PC-9 (cell line): ENCODE measurements at regions not wholly inside any gene's neighbourhood (a gene's known extent, or its start where the extent isn't known, plus 50 kb on each side); places are given as distances from the start of the nearest gene placed in this dataset.

Experiments
- BruUV-seq: library from RNA; stranded (reverse); fragments of 400-500 nt; replicated peaks from 2 replicates; lab custom pipeline; 2021; lab: Mats Ljungman, UMichigan
- CTCF ChIA-PET: fragments of 300-600 bp; sonication (Branson Sonifier 250); formaldehyde crosslinking; loops from one replicate; lab custom pipeline; 2022; ENCODE audit warnings: antibody characterized with exemption; lab: Charles Lee
- POLR2A ChIA-PET: fragments of 300-600 bp; sonication (Branson Sonifier 250); formaldehyde crosslinking; loops from one replicate; lab custom pipeline; 2022; ENCODE audit warnings: antibody characterized with exemption; ENCODE audit not compliant: unreplicated experiment; lab: Charles Lee
- DNase-seq, 2 experiments: peaks; one replicate each; pipeline versions ENCODE4 v3.0.0 to v3.0.0-alpha.2; 2015 to 2022; ENCODE audit warnings: mixed read lengths in 1 of 2
- H2AFZ ChIP-seq: fragments of 200-600 bp; sonication (generic); 2 replicates; pipeline ENCODE4 v1.8.1; 2017; ENCODE audit warnings: antibody characterized with exemption
- H3F3A ChIP-seq: fragments of 200-600 bp; sonication (generic); 2 replicates; pipeline ENCODE4 v1.8.1; 2017; ENCODE audit warnings: antibody characterized with exemption, mild to moderate bottlenecking, low read depth; ENCODE audit not compliant: insufficient read depth
- H3K27ac ChIP-seq: fragments of 200-600 bp; sonication (generic); 2 replicates; pipeline ENCODE4 v1.6.1; 2016; ENCODE audit warnings: mixed run types
- H3K27me3 ChIP-seq: fragments of 200-600 bp; sonication (generic); 2 replicates; pipeline ENCODE4 v1.6.1; 2016; ENCODE audit warnings: low read depth, mixed run types; ENCODE audit not compliant: insufficient read depth
- H3K36me3 ChIP-seq: fragments of 200-600 bp; sonication (generic); 2 replicates; pipeline ENCODE4 v1.6.1; 2016; ENCODE audit warnings: low read depth, mixed run types
- H3K4me1 ChIP-seq: fragments of 200-600 bp; sonication (generic); replicated peaks from 2 replicates; pipeline ENCODE4 v1.6.1; 2016; ENCODE audit warnings: mixed run types; ENCODE audit not compliant: insufficient read depth
- H3K4me2 ChIP-seq: fragments of 200-600 bp; sonication (generic); 2 replicates; pipeline ENCODE4 v1.6.1; 2017; ENCODE audit warnings: mixed run types
- H3K4me3 ChIP-seq: fragments of 200-600 bp; sonication (generic); 2 replicates; pipeline ENCODE4 v1.6.1; 2016; ENCODE audit warnings: mixed run types
- H3K79me2 ChIP-seq: fragments of 200-600 bp; sonication (generic); 2 replicates; pipeline ENCODE4 v1.6.1; 2017; ENCODE audit warnings: low read depth, mixed run types
- H3K9me2 ChIP-seq: fragments of 200-600 bp; sonication (generic); 2 replicates; pipeline ENCODE4 v1.8.1; 2017; ENCODE audit warnings: mild to moderate bottlenecking; ENCODE audit not compliant: insufficient read depth
- H3K9me3 ChIP-seq: fragments of 200-600 bp; sonication (generic); 2 replicates; pipeline ENCODE4 v1.8.1; 2016; ENCODE audit warnings: low read depth; ENCODE audit not compliant: insufficient read depth
- H4K20me1 ChIP-seq: fragments of 200-600 bp; sonication (generic); 2 replicates; pipeline ENCODE4 v1.8.1; 2017; ENCODE audit not compliant: insufficient read depth
- CTCF ChIP-seq: fragments of 200-600 bp; sonication (generic); conservative IDR thresholded peaks from 2 replicates; pipeline ENCODE4 v1.6.1; 2017; ENCODE audit warnings: mixed run types, antibody characterized with exemption, mild to moderate bottlenecking, moderate library complexity
- EZH2 ChIP-seq: fragments of 200-600 bp; sonication (generic); IDR thresholded peaks from 2 replicates; pipeline ENCODE4 v1.8.0; 2017; ENCODE audit warnings: antibody characterized with exemption, low read depth
- intact Hi-C: fragments of 100-400 bp; cut with micrococcal nuclease; formaldehyde crosslinking; loops from one replicate; pipeline ENCODE4 v1.10.0; 2022; ENCODE audit not compliant: unreplicated experiment

GRCh38 chr15:81604713-81605112 lies 230.7 kb upstream of the TMC3 start:
- Histone ChIP-seq H4K20me1 (no peaks in the 10 kb centered on the region), H3K27ac (no peak overlapping the region), H3K4me1 (no peaks in the 10 kb centered on the region), H2AFZ (no peak overlapping the region), H3K4me2 (no peak overlapping the region), H3F3A (no peaks in the 10 kb centered on the region), H3K36me3 (no peaks in the 10 kb centered on the region), H3K9me3 (no peaks in the 10 kb centered on the region; the same call in 1 of the 2 replicates), H3K27me3 (peaks cover 6% of the 10 kb centered on the region; the same call in 1 of the 2 replicates), H3K4me3 (no peak overlapping the region), H3K79me2 (no peaks in the 10 kb centered on the region), H3K9me2 (no peaks in the 10 kb centered on the region)
- DNase-seq = no peak
- CTCF ChIA-PET = no interaction called here
- BruUV-seq = no TSS peak
- TF ChIP-seq EZH2 (no peak), CTCF (no peak)
- intact Hi-C loops = no loop called here
- POLR2A ChIA-PET = no interaction called here

GRCh38 chr15:81596159-81596865 lies 222.3 kb upstream of the TMC3 start:
- H4K20me1 ChIP-seq = no peaks in the 10 kb centered on the region
- POLR2A ChIA-PET = no interaction called here
- H3K27ac ChIP-seq = no peak overlapping the region
- CTCF ChIA-PET = no interaction called here
- no peaks in the 10 kb centered on the region for H3K9me3 ChIP-seq
- H3K4me2 ChIP-seq = no peak overlapping the region
- BruUV-seq = no TSS peak
- H3K4me1 ChIP-seq = no peaks in the 10 kb centered on the region
- TF ChIP-seq CTCF (no peak), EZH2 (no peak)
- no peaks in the 10 kb centered on the region for H3K79me2 ChIP-seq
- H3K36me3 ChIP-seq = no peaks in the 10 kb centered on the region
- H3K9me2 ChIP-seq = no peaks in the 10 kb centered on the region
- no peak for DNase-seq
- no peaks in the 10 kb centered on the region for H3F3A ChIP-seq
- no peak overlapping the region for H2AFZ ChIP-seq
- intact Hi-C loops = no loop called here
- H3K27me3 ChIP-seq = no peaks in the 10 kb centered on the region
- no peak overlapping the region for H3K4me3 ChIP-seq

GRCh38 chr15:81595752-81596151 lies 221.7 kb upstream of the TMC3 start:
- Histone ChIP-seq H4K20me1 (no peaks in the 10 kb centered on the region), H3K79me2 (no peaks in the 10 kb centered on the region), H2AFZ (no peak overlapping the region), H3K9me3 (no peaks in the 10 kb centered on the region), H3K4me1 (no peaks in the 10 kb centered on the region), H3F3A (no peaks in the 10 kb centered on the region), H3K4me2 (no peak overlapping the region), H3K4me3 (no peak overlapping the region), H3K36me3 (no peaks in the 10 kb centered on the region), H3K9me2 (no peaks in the 10 kb centered on the region), H3K27ac (no peak overlapping the region), H3K27me3 (no peaks in the 10 kb centered on the region)
- intact Hi-C loops = no loop called here
- POLR2A ChIA-PET = no interaction called here
- DNase-seq = no peak
- TF ChIP-seq CTCF (no peak), EZH2 (no peak)
- BruUV-seq = no TSS peak
- CTCF ChIA-PET = no interaction called here
